ENCODE measurements at regions not wholly inside any gene's neighbourhood (a gene's known extent, or its start where the extent isn't known, plus 50 kb on each side); places are given as distances from the start of the nearest gene placed in this dataset.
A peak's percentile ranks its signal among the peaks of the same experiment; 100 is the strongest.

GRCh38 chr2:16314001-16314400 is 351.6 kb downstream of the CYRIA start:
- no peak for DNase-seq (ENCODE audit: low spot score)
- no peak overlapping the region for H3K27ac Mint-ChIP-seq
- H3K27me3 Mint-ChIP-seq (ENCODE audit: low read depth): peaks cover 2% of the 10 kb centered on the region
- no peaks in the 10 kb centered on the region for H3K4me1 Mint-ChIP-seq (ENCODE audit: low read depth)
- intact Hi-C loops (cut with micrococcal nuclease): no loop called here
- H3K4me3 Mint-ChIP-seq (ENCODE audit: low read depth): no peak overlapping the region
- no peaks in the 10 kb centered on the region for H3K9me3 Mint-ChIP-seq
- H3K36me3 Mint-ChIP-seq (ENCODE audit: low read depth): no peaks in the 10 kb centered on the region

GRCh38 chr2:16313235-16313975 is 352.2 kb downstream of the CYRIA start:
- Mint-ChIP-seq H3K4me3 (ENCODE audit: low read depth) (no peak overlapping the region), H3K9me3 (no peaks in the 10 kb centered on the region), H3K27me3 (ENCODE audit: low read depth) (peaks cover 2% of the 10 kb centered on the region), H3K4me1 (ENCODE audit: low read depth) (no peaks in the 10 kb centered on the region), H3K36me3 (ENCODE audit: low read depth) (no peaks in the 10 kb centered on the region), H3K27ac (no peak overlapping the region)
- DNase-seq (ENCODE audit: low spot score): no peak
- intact Hi-C loops (cut with micrococcal nuclease): no loop called here

GRCh38 chr2:16312771-16313170 is 352.9 kb downstream of the CYRIA start:
- H3K27ac Mint-ChIP-seq: no peak overlapping the region
- no peaks in the 10 kb centered on the region for H3K36me3 Mint-ChIP-seq (ENCODE audit: low read depth)
- H3K4me3 Mint-ChIP-seq (ENCODE audit: low read depth): no peak overlapping the region
- intact Hi-C loops (cut with micrococcal nuclease): no loop called here
- no peaks in the 10 kb centered on the region for H3K4me1 Mint-ChIP-seq (ENCODE audit: low read depth)
- H3K9me3 Mint-ChIP-seq: no peaks in the 10 kb centered on the region
- H3K27me3 Mint-ChIP-seq (ENCODE audit: low read depth): peaks cover 2% of the 10 kb centered on the region
- DNase-seq (ENCODE audit: low spot score): no peak

GRCh38 chr2:16311521-16312440 is 353.9 kb downstream of the CYRIA start:
- H3K4me3 Mint-ChIP-seq (ENCODE audit: low read depth): no peak overlapping the region
- no peaks in the 10 kb centered on the region for H3K4me1 Mint-ChIP-seq (ENCODE audit: low read depth)
- H3K36me3 Mint-ChIP-seq (ENCODE audit: low read depth): no peaks in the 10 kb centered on the region
- peaks cover 2% of the 10 kb centered on the region for H3K27me3 Mint-ChIP-seq (ENCODE audit: low read depth)
- H3K27ac Mint-ChIP-seq: no peak overlapping the region
- H3K9me3 Mint-ChIP-seq: no peaks in the 10 kb centered on the region
- no peak for DNase-seq (ENCODE audit: low spot score)
- intact Hi-C loops (cut with micrococcal nuclease): no loop called here

GRCh38 chr2:16308816-16309215 is 356.8 kb downstream of the CYRIA start:
- no peaks in the 10 kb centered on the region for H3K9me3 Mint-ChIP-seq
- no peak for DNase-seq (ENCODE audit: low spot score)
- no peaks in the 10 kb centered on the region for H3K36me3 Mint-ChIP-seq (ENCODE audit: low read depth)
- intact Hi-C loops (cut with micrococcal nuclease): no loop called here
- no peak overlapping the region for H3K4me3 Mint-ChIP-seq (ENCODE audit: low read depth)
- H3K27ac Mint-ChIP-seq: no peak overlapping the region
- no peaks in the 10 kb centered on the region for H3K4me1 Mint-ChIP-seq (ENCODE audit: low read depth)
- H3K27me3 Mint-ChIP-seq (ENCODE audit: low read depth): peaks cover 4% of the 10 kb centered on the region

- DNase-seq (ENCODE audit: low spot score): no peak
- no peak overlapping the region for H3K27ac Mint-ChIP-seq
- peaks cover 7% of the 10 kb centered on the region for H3K27me3 Mint-ChIP-seq (ENCODE audit: low read depth)
- H3K4me3 Mint-ChIP-seq (ENCODE audit: low read depth): no peak overlapping the region
- H3K9me3 Mint-ChIP-seq: no peaks in the 10 kb centered on the region
- no peaks in the 10 kb centered on the region for H3K36me3 Mint-ChIP-seq (ENCODE audit: low read depth)
- peaks cover 7% of the 10 kb centered on the region for H3K4me1 Mint-ChIP-seq (ENCODE audit: low read depth)
- intact Hi-C loops (cut with micrococcal nuclease): no loop called here
Observed at GRCh38 chr2:16304876-16305590, 360.6 kb downstream of the CYRIA start.

GRCh38 chr2:16303761-16304160 is 361.9 kb downstream of the CYRIA start:
- no peak for DNase-seq (ENCODE audit: low spot score)
- Mint-ChIP-seq H3K27me3 (ENCODE audit: low read depth) (peaks cover 7% of the 10 kb centered on the region), H3K27ac (no peak overlapping the region), H3K4me1 (ENCODE audit: low read depth) (peaks cover 7% of the 10 kb centered on the region), H3K9me3 (no peaks in the 10 kb centered on the region), H3K4me3 (ENCODE audit: low read depth) (no peak overlapping the region), H3K36me3 (ENCODE audit: low read depth) (no peaks in the 10 kb centered on the region)
- intact Hi-C loops (cut with micrococcal nuclease): no loop called here

- Mint-ChIP-seq H3K36me3 (ENCODE audit: low read depth) (no peaks in the 10 kb centered on the region), H3K27me3 (ENCODE audit: low read depth) (peaks cover 7% of the 10 kb centered on the region), H3K4me3 (ENCODE audit: low read depth) (peak overlapping the region; percentile 48), H3K4me1 (ENCODE audit: low read depth) (peaks cover 7% of the 10 kb centered on the region), H3K27ac (no peak overlapping the region), H3K9me3 (no peaks in the 10 kb centered on the region)
- intact Hi-C loops (cut with micrococcal nuclease): no loop called here
- DNase-seq (ENCODE audit: low spot score): no peak
Observed at GRCh38 chr2:16303273-16303577, 362.4 kb downstream of the CYRIA start.

- H3K27me3 Mint-ChIP-seq (ENCODE audit: low read depth): peaks cover 7% of the 10 kb centered on the region
- no peak for DNase-seq (ENCODE audit: low spot score)
- peak overlapping the region; percentile 48 for H3K4me3 Mint-ChIP-seq (ENCODE audit: low read depth)
- H3K27ac Mint-ChIP-seq: no peak overlapping the region
- H3K36me3 Mint-ChIP-seq (ENCODE audit: low read depth): no peaks in the 10 kb centered on the region
- no peaks in the 10 kb centered on the region for H3K9me3 Mint-ChIP-seq
- peaks cover 7% of the 10 kb centered on the region for H3K4me1 Mint-ChIP-seq (ENCODE audit: low read depth)
- intact Hi-C loops (cut with micrococcal nuclease): no loop called here
Observed at GRCh38 chr2:16302431-16303272, 362.3 kb downstream of the MYCN start.

- Mint-ChIP-seq H3K4me3 (ENCODE audit: low read depth) (no peak overlapping the region), H3K36me3 (ENCODE audit: low read depth) (no peaks in the 10 kb centered on the region), H3K4me1 (ENCODE audit: low read depth) (peaks cover 7% of the 10 kb centered on the region), H3K27ac (no peak overlapping the region), H3K9me3 (no peaks in the 10 kb centered on the region), H3K27me3 (ENCODE audit: low read depth) (peaks cover 7% of the 10 kb centered on the region)
- DNase-seq (ENCODE audit: low spot score): no peak
- intact Hi-C loops (cut with micrococcal nuclease): no loop called here
Observed at GRCh38 chr2:16301961-16302360, 361.6 kb downstream of the MYCN start.

GRCh38 chr2:16298866-16299265 is 358.5 kb downstream of the MYCN start:
- intact Hi-C loops (cut with micrococcal nuclease): no loop called here
- H3K4me1 Mint-ChIP-seq (ENCODE audit: low read depth): peaks cover 7% of the 10 kb centered on the region

More at GRCh38 chr2:16298866-16299265, 358.5 kb downstream of the MYCN start:
- DNase-seq (ENCODE audit: low spot score): no peak
- Mint-ChIP-seq H3K4me3 (ENCODE audit: low read depth) (no peak overlapping the region), H3K27ac (no peak overlapping the region), H3K27me3 (ENCODE audit: low read depth) (peaks cover 3% of the 10 kb centered on the region), H3K9me3 (no peaks in the 10 kb centered on the region), H3K36me3 (ENCODE audit: low read depth) (no peaks in the 10 kb centered on the region)

All from activated T-helper 2 cell treated with anti-CD3 and anti-CD28 coated beads, Interferon-gamma antibody, Interleukin-2, Interleukin-4, amounts not matched to agents 10 μg/mL and 5 μg/mL and 100 μg/mL, durations not matched to agents 14 hours and 24 hours and 36 hours (primary cell).